ENCODE measurements at regions not wholly inside any gene's neighbourhood (a gene's known extent, or its start where the extent isn't known, plus 50 kb on each side); places are given as distances from the start of the nearest gene placed in this dataset.

GRCh38 chr20:11153819-11154218 lies 480.0 kb upstream of the JAG1 start:
- TF ChIP-seq, protein P1, sequence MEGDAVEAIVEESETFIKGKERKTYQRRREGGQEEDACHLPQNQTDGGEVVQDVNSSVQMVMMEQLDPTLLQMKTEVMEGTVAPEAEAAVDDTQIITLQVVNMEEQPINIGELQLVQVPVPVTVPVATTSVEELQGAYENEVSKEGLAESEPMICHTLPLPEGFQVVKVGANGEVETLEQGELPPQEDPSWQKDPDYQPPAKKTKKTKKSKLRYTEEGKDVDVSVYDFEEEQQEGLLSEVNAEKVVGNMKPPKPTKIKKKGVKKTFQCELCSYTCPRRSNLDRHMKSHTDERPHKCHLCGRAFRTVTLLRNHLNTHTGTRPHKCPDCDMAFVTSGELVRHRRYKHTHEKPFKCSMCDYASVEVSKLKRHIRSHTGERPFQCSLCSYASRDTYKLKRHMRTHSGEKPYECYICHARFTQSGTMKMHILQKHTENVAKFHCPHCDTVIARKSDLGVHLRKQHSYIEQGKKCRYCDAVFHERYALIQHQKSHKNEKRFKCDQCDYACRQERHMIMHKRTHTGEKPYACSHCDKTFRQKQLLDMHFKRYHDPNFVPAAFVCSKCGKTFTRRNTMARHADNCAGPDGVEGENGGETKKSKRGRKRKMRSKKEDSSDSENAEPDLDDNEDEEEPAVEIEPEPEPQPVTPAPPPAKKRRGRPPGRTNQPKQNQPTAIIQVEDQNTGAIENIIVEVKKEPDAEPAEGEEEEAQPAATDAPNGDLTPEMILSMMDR (IDR thresholded peaks at IDR 0.05; ENCODE audit: poor library complexity, severe bottlenecking): no peak
- no peak for TF ChIP-seq RAD21 (conservative IDR thresholded peaks at IDR 0.05)

Measured in neural cell (in vitro differentiated cells).